ENCODE measurements at regions not wholly inside any gene's neighbourhood (a gene's known extent, or its start where the extent isn't known, plus 50 kb on each side); places are given as distances from the start of the nearest gene placed in this dataset.

DNA sequence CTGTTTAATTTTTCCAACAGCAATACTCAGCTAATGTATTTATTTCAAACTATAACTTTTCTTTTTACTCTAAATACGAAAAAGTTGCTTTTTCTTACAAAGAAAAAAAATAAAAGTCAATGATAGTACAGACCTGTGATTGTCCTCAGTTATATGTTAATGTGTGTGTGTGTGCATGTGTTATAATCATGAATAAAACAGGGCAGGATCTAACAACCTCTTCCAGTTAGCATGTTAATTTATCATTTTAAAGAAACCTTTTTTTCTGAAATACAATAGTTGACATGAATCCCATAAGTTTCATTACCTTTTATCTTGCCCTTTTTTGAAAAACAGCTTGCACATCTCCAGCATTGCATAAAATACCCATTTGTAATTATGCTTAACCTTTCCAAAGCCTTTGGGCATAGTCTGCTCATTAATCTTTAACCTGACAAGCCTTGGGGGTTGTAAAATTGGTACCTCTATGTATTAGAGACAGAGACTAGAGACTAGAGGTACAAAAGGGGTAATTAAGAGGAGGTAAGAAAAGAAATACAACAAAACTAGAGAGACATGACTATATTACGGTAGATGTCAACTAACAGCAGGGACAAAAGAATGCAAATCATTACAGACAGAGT, 828.1 kb downstream of the OLFM4 start:
- no peak for TF ChIP-seq CTCF (IDR thresholded peaks at IDR 0.05)
- no peak for TF ChIP-seq EZH2 (IDR thresholded peaks at IDR 0.05)
- TF ChIP-seq EZH2phosphoT487 (IDR thresholded peaks at IDR 0.05): no peak
